ENCODE measurements at regions not wholly inside any gene's neighbourhood (a gene's known extent, or its start where the extent isn't known, plus 50 kb on each side); places are given as distances from the start of the nearest gene placed in this dataset.
"Not testable (repeated sequence)": the region's sequence is repeated elsewhere in the genome, so short reads cannot be mapped to it uniquely, and the experiment has no call there.

DNA sequence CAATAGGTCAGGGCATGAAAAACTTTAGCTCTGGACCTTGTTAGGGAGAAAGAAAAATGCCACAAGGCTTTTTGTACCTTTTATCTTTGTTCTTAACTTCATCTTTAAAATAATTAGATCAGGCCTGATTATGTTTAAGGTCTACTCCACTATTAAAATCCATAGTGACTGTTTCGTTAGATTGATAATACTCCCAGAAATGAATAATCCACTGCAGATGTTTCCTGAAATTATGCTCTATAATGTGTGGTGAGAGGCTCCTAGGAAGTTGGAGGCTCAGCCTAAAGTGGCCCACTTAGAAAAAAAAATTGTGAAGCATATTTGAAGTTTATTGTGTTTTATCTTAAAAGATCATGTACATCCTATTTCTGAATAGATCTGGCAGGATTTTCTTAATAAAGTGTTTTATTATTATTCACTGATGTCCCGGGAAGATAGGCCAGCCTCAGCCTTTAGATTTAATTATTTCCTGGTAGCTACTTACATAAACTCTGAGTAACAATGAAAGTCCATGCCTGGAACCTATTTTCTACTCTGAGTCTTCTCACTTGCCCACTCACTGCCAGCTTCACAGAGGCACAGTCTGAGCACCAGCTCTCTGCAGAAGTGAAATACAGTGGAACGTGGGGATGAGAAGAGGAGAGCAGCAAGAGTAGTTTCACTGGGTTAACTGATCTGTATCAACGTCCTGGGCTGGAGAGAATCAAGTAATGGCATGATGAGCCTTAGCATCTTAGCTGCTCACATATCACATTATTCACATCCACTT, 126.8 kb upstream of the TMEM170B start:
- Histone ChIP-seq H3K36me3 (ENCODE audit: control insufficient read depth, insufficient read depth, low read length) (no peaks in the 10 kb centered on the region), H3K9me3 (ENCODE audit: control insufficient read depth, low read depth, low read length) (no peaks in the 10 kb centered on the region), H3K27ac (ENCODE audit: low read length) (no peak overlapping the region), H3K4me3 (ENCODE audit: low read length) (no peak overlapping the region), H3K4me1 (ENCODE audit: control insufficient read depth, insufficient read depth, low read length) (no peaks in the 10 kb centered on the region), H3K27me3 (ENCODE audit: control insufficient read depth, insufficient read depth, low read length) (no peaks in the 10 kb centered on the region)
- no peak for DNase-seq
- WGBS (ENCODE audit: insufficient coverage, low lambda C conversion rate) = 50% methylated on average over 1 of the region's 4 CpGs

DNA sequence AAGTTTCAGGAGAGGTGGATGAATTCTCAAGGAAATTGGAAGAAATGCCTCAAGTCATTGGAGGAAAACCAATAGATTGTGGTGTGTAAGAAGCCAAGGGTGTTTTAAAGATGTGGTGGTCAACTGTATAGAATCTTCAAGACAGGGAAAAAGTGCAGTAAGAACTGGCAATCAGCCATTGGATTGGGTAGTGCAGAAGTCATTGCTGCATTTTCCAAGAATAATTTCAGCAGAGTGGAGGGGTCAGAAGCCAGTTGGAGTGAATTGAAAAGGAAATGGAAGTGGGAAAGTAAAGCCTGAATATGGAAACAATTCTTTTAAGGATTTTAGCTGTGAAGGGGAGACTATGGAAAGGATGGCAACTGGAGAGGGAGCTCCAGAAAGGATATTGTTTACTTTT, 128.2 kb upstream of the TMEM170B start:
- Histone ChIP-seq H3K9me3 (ENCODE audit: control insufficient read depth, low read depth, low read length) (no peaks in the 10 kb centered on the region), H3K36me3 (ENCODE audit: control insufficient read depth, insufficient read depth, low read length) (no peaks in the 10 kb centered on the region), H3K27me3 (ENCODE audit: control insufficient read depth, insufficient read depth, low read length) (no peaks in the 10 kb centered on the region), H3K4me3 (ENCODE audit: low read length) (no peak overlapping the region), H3K27ac (ENCODE audit: low read length) (no peak overlapping the region), H3K4me1 (ENCODE audit: control insufficient read depth, insufficient read depth, low read length) (no peaks in the 10 kb centered on the region)
- no peak for DNase-seq

DNA sequence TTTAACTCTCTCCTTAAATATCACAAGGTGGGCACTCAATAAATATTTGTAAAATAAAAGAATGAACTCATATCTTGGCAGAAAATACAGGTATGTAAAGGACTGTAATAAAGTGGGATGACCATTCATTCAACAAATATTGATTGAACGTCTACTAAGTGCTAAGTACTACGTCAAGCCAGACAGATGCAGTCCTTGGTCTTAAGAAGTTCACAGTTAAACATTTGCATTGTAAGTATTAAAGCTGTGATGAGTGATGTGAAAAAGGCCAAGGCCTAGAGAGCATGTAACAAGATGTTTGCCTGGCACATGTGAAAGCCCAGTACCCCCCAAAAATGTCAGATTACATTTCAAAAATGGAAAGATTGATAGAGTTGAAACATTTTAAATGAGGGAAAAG, 130.1 kb upstream of the TMEM170B start:
- H3K27ac ChIP-seq (ENCODE audit: low read length) = no peak overlapping the region
- no peak overlapping the region for H3K4me3 ChIP-seq (ENCODE audit: low read length)
- H3K36me3 ChIP-seq (ENCODE audit: control insufficient read depth, insufficient read depth, low read length) = no peaks in the 10 kb centered on the region
- DNase-seq = no peak
- no CpG with 5 or more reads among the region's 2 CpGs for WGBS (ENCODE audit: insufficient coverage, low lambda C conversion rate)
- H3K9me3 ChIP-seq (ENCODE audit: control insufficient read depth, low read depth, low read length) = peaks cover 2% of the 10 kb centered on the region
- H3K4me1 ChIP-seq (ENCODE audit: control insufficient read depth, insufficient read depth, low read length) = no peaks in the 10 kb centered on the region
- H3K27me3 ChIP-seq (ENCODE audit: control insufficient read depth, insufficient read depth, low read length) = no peaks in the 10 kb centered on the region

DNA sequence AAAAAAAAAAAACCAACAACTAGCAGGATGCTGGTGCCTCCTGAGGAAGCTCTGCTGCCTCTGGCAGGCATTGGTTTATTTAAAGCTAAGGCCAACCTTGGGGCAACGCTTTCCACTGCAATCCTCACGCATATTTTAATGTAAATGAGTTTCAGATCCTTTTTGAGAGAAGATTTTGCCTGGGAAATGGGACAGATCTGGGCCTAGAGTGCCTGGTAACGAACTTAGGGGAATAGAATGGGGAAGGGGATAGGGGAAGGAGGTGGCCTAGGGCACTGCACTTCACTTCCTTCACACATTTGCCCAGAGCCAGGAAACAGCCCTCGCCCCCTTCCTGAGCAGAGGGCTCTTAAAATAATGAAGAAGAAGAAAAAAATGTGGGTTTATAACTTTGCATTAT, 132.7 kb upstream of the TMEM170B start:
- Histone ChIP-seq H3K27ac (ENCODE audit: low read length) (no peak overlapping the region), H3K9me3 (ENCODE audit: control insufficient read depth, low read depth, low read length) (peaks cover 4% of the 10 kb centered on the region), H3K36me3 (ENCODE audit: control insufficient read depth, insufficient read depth, low read length) (no peaks in the 10 kb centered on the region), H3K27me3 (ENCODE audit: control insufficient read depth, insufficient read depth, low read length) (no peaks in the 10 kb centered on the region), H3K4me1 (ENCODE audit: control insufficient read depth, insufficient read depth, low read length) (no peaks in the 10 kb centered on the region), H3K4me3 (ENCODE audit: low read length) (no peak overlapping the region)
- 67% methylated on average over 1 of the region's 4 CpGs for WGBS (ENCODE audit: insufficient coverage, low lambda C conversion rate)
- DNase-seq = no peak

- no peaks in the 10 kb centered on the region for H3K36me3 ChIP-seq (ENCODE audit: control insufficient read depth, insufficient read depth, low read length)
- H3K4me3 ChIP-seq (ENCODE audit: low read length) = no peak overlapping the region
- H3K4me1 ChIP-seq (ENCODE audit: control insufficient read depth, insufficient read depth, low read length) = peaks cover 5% of the 10 kb centered on the region
- H3K27ac ChIP-seq (ENCODE audit: low read length) = no peak overlapping the region
- no peaks in the 10 kb centered on the region for H3K27me3 ChIP-seq (ENCODE audit: control insufficient read depth, insufficient read depth, low read length)
- DNase-seq = no peak
- WGBS (ENCODE audit: insufficient coverage, low lambda C conversion rate) = 88% methylated on average over 6 of the region's 10 CpGs
- H3K9me3 ChIP-seq (ENCODE audit: control insufficient read depth, low read depth, low read length) = peaks cover 4% of the 10 kb centered on the region
These were observed 133.5 kb upstream of the TMEM170B start for GRCh38 chr6:11404081-11404480.

GRCh38 chr6:11403035-11403601, 134.4 kb upstream of the TMEM170B start:
- whole genome bisulfite sequencing (ENCODE audit: insufficient coverage, low lambda C conversion rate) = 100% methylated on average over 3 of the region's 11 CpGs
- H3K4me1 ChIP-seq (ENCODE audit: control insufficient read depth, insufficient read depth, low read length) = peaks cover 10% of the 10 kb centered on the region
- DNase-seq = no peak
- no peaks in the 10 kb centered on the region for H3K27me3 ChIP-seq (ENCODE audit: control insufficient read depth, insufficient read depth, low read length)
- no peak overlapping the region for H3K27ac ChIP-seq (ENCODE audit: low read length)
- no peaks in the 10 kb centered on the region for H3K36me3 ChIP-seq (ENCODE audit: control insufficient read depth, insufficient read depth, low read length)
- H3K9me3 ChIP-seq (ENCODE audit: control insufficient read depth, low read depth, low read length) = peaks cover 4% of the 10 kb centered on the region
- no peak overlapping the region for H3K4me3 ChIP-seq (ENCODE audit: low read length)

DNA sequence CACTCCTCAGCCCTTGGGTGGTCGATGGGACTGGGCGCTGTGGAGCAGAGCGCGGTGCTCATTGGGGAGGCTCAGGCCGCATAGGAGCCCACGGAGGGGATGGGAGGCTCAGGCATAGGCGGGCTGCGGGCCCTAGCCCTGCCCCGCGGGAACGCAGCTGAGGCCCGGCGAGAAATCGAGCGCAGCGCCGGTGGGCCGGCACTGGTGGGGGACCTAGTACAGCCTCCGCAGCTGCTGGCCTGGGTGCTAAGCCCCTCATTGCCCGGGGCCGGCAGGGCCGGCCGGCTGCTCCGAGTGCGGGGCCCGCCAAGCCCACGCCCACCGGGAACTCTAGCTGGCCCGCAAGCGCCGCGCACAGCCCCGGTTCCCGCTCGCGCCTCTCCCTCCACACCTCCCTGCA, 135.0 kb upstream of the TMEM170B start:
- H3K27me3 ChIP-seq (ENCODE audit: control insufficient read depth, insufficient read depth, low read length); H3K9me3 ChIP-seq (ENCODE audit: control insufficient read depth, low read depth, low read length); DNase-seq; H3K4me3 ChIP-seq (ENCODE audit: low read length); H3K36me3 ChIP-seq (ENCODE audit: control insufficient read depth, insufficient read depth, low read length); H3K27ac ChIP-seq (ENCODE audit: low read length): not testable (repeated sequence)
- WGBS (ENCODE audit: insufficient coverage, low lambda C conversion rate) = no CpG with 5 or more reads among the region's 36 CpGs
- H3K4me1 ChIP-seq (ENCODE audit: control insufficient read depth, insufficient read depth, low read length) = peaks cover 15% of the 10 kb centered on the region

DNA sequence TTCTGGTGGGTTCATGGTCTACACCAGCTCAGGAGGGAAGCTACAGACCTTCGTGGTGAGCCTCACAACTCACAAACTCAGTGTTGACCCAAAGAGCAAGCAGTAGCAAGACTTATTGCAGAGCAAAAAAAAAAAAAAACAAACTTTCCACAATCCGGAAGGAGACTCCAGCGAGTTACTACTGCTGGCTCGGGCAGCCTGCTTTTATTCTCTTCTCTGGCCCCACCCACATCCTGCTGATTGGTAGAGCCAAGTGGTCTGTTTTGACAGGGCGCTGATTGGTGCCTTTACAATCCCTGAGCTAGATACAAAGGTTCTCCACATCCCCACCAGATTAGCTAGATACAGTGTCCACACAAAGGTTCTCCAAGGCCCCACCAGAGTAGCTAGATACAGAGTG, 135.6 kb upstream of the TMEM170B start:
- H3K4me1 ChIP-seq (ENCODE audit: control insufficient read depth, insufficient read depth, low read length) = peaks cover 19% of the 10 kb centered on the region
- H3K27ac ChIP-seq (ENCODE audit: low read length); H3K4me3 ChIP-seq (ENCODE audit: low read length); H3K9me3 ChIP-seq (ENCODE audit: control insufficient read depth, low read depth, low read length); DNase-seq; H3K36me3 ChIP-seq (ENCODE audit: control insufficient read depth, insufficient read depth, low read length); H3K27me3 ChIP-seq (ENCODE audit: control insufficient read depth, insufficient read depth, low read length): not testable (repeated sequence)
- no CpG with 5 or more reads among the region's 5 CpGs for WGBS (ENCODE audit: insufficient coverage, low lambda C conversion rate)

- Histone ChIP-seq H3K36me3 (ENCODE audit: control insufficient read depth, insufficient read depth, low read length) (no peaks in the 10 kb centered on the region), H3K27me3 (ENCODE audit: control insufficient read depth, insufficient read depth, low read length) (no peaks in the 10 kb centered on the region), H3K27ac (ENCODE audit: low read length) (peak overlapping the region; percentile 73), H3K4me1 (ENCODE audit: control insufficient read depth, insufficient read depth, low read length) (peaks cover 22% of the 10 kb centered on the region), H3K9me3 (ENCODE audit: control insufficient read depth, low read depth, low read length) (peaks cover 4% of the 10 kb centered on the region), H3K4me3 (ENCODE audit: low read length) (no peak overlapping the region)
- DNase-seq = peak; percentile 71 to 92
- WGBS (ENCODE audit: insufficient coverage, low lambda C conversion rate) = 28% methylated on average over 4 of the region's 6 CpGs
These were observed 138.9 kb upstream of the TMEM170B start for GRCh38 chr6:11398451-11399326.

GRCh38 chr6:11397622-11398450, 139.7 kb upstream of the TMEM170B start:
- H3K4me1 ChIP-seq (ENCODE audit: control insufficient read depth, insufficient read depth, low read length) = peaks cover 29% of the 10 kb centered on the region
- no peaks in the 10 kb centered on the region for H3K36me3 ChIP-seq (ENCODE audit: control insufficient read depth, insufficient read depth, low read length)
- WGBS (ENCODE audit: insufficient coverage, low lambda C conversion rate) = 100% methylated on average over 3 of the region's 5 CpGs
- peak overlapping the region; percentile 73 for H3K27ac ChIP-seq (ENCODE audit: low read length)
- no peaks in the 10 kb centered on the region for H3K27me3 ChIP-seq (ENCODE audit: control insufficient read depth, insufficient read depth, low read length)
- no peak overlapping the region for H3K4me3 ChIP-seq (ENCODE audit: low read length)
- H3K9me3 ChIP-seq (ENCODE audit: control insufficient read depth, low read depth, low read length) = peaks cover 4% of the 10 kb centered on the region
- DNase-seq = no peak
